Upper lobe of right lung (tissue), 1 donor: ENCODE measurements at regions not wholly inside any gene's neighbourhood (a gene's known extent, or its start where the extent isn't known, plus 50 kb on each side); places are given as distances from the start of the nearest gene placed in this dataset.
"Not testable (repeated sequence)": the region's sequence is repeated elsewhere in the genome, so short reads cannot be mapped to it uniquely, and the experiment has no call there.

Experiments used
- ATAC-seq: fragments of 200-7000 bp; cut with Tn5 transposase; one replicate; pipeline ENCODE4 v1.9.1; 2020; ENCODE audit warnings: mild to moderate bottlenecking, moderate library complexity
- DNase-seq: peaks from one replicate; pipeline ENCODE4 v3.0.0-alpha.2; 2020
- H3K27ac ChIP-seq: fragments of 200-600 bp; one replicate; pipeline ENCODE4 v1.8.0; 2022
- H3K27me3 ChIP-seq: fragments of 200-600 bp; one replicate; pipeline ENCODE4 v1.8.0; 2022; ENCODE audit warnings: mild to moderate bottlenecking
- H3K36me3 ChIP-seq: fragments of 200-600 bp; one replicate; pipeline ENCODE4 v1.8.0; 2022
- H3K4me1 ChIP-seq: fragments of 200-600 bp; one replicate; pipeline ENCODE4 v1.8.0; 2022
- H3K4me3 ChIP-seq: fragments of 200-600 bp; one replicate; pipeline ENCODE4 v1.8.0; 2022; ENCODE audit warnings: mild to moderate bottlenecking
- H3K9me3 ChIP-seq: fragments of 200-600 bp; one replicate; pipeline ENCODE4 v1.8.0; 2022
- CTCF ChIP-seq: fragments of 200-600 bp; IDR thresholded peaks from one replicate; pipeline ENCODE4 v1.8.0; 2022; ENCODE audit warnings: antibody characterized with exemption
- intact Hi-C: fragments of 100-400 bp; cut with DNase I; formaldehyde crosslinking; loops from one replicate; pipeline ENCODE4 v1.11.0; 2022
- donor health status: DM: no; HTN: yes; CAD: no; lungs with severe emphysema.

- Histone ChIP-seq H3K4me1 (no peaks in the 10 kb centered on the region), H3K27me3 (no peaks in the 10 kb centered on the region), H3K27ac (no peak overlapping the region), H3K36me3 (no peaks in the 10 kb centered on the region), H3K4me3 (no peak overlapping the region), H3K9me3 (no peaks in the 10 kb centered on the region)
- no peak for DNase-seq
- no peak for TF ChIP-seq CTCF
- intact Hi-C loops, result no loop called here
- ATAC-seq, result no peak
Measured at GRCh38 chr15:70576276-70576675, 187.1 kb downstream of the UACA start.

- ATAC-seq, result no peak
- Histone ChIP-seq H3K27me3 (no peaks in the 10 kb centered on the region), H3K36me3 (no peaks in the 10 kb centered on the region), H3K4me1 (no peaks in the 10 kb centered on the region), H3K9me3 (no peaks in the 10 kb centered on the region), H3K4me3 (no peak overlapping the region), H3K27ac (no peak overlapping the region)
- TF ChIP-seq CTCF, result no peak
- DNase-seq, result no peak
- intact Hi-C loops, result no loop called here
Measured at GRCh38 chr15:70575231-70576226, 187.8 kb downstream of the UACA start.

- H3K36me3 ChIP-seq, ATAC-seq, H3K4me1 ChIP-seq, DNase-seq, H3K27ac ChIP-seq, H3K9me3 ChIP-seq, H3K27me3 ChIP-seq, intact Hi-C loops, H3K4me3 ChIP-seq: not testable (repeated sequence)
Measured at GRCh38 chr15:70574325-70574724, 189.0 kb downstream of the UACA start.

GRCh38 chr15:70573121-70573850, 190.1 kb downstream of the UACA start:
- Histone ChIP-seq H3K9me3 (no peaks in the 10 kb centered on the region), H3K4me1 (no peaks in the 10 kb centered on the region), H3K27ac (no peak overlapping the region), H3K36me3 (no peaks in the 10 kb centered on the region), H3K27me3 (no peaks in the 10 kb centered on the region), H3K4me3 (no peak overlapping the region)
- DNase-seq, result no peak
- TF ChIP-seq CTCF, result no peak
- intact Hi-C loops, result no loop called here
- ATAC-seq, result no peak

- no peaks in the 10 kb centered on the region for H3K36me3 ChIP-seq
- intact Hi-C loops, result no loop called here
- TF ChIP-seq CTCF, result no peak
- no peaks in the 10 kb centered on the region for H3K9me3 ChIP-seq
- no peak for DNase-seq
- no peak for ATAC-seq
- no peak overlapping the region for H3K27ac ChIP-seq
- no peak overlapping the region for H3K4me3 ChIP-seq
- no peaks in the 10 kb centered on the region for H3K27me3 ChIP-seq
- H3K4me1 ChIP-seq, result no peaks in the 10 kb centered on the region
Measured at GRCh38 chr15:70569714-70570231, 193.6 kb downstream of the UACA start.
